H9 (cell line): ENCODE measurements at regions not wholly inside any gene's neighbourhood (a gene's known extent, or its start where the extent isn't known, plus 50 kb on each side); places are given as distances from the start of the nearest gene placed in this dataset.

Experiments
- DNase-seq: peaks from one replicate; pipeline ENCODE4 v3.0.0-alpha.2; 2017
- H2AFZ ChIP-seq: one replicate; pipeline ENCODE4 v1.6.1; 2013; ENCODE audit warnings: mild to moderate bottlenecking, low read length, control low read depth, moderate library complexity
- H2AK5ac ChIP-seq: 2 replicates; pipeline ENCODE4 v1.6.1; 2013; ENCODE audit warnings: low read length, control low read depth, mixed read lengths; ENCODE audit not compliant: insufficient read length
- H2BK120ac ChIP-seq: one replicate; pipeline ENCODE4 v1.6.1; 2013; ENCODE audit warnings: low read depth, mild to moderate bottlenecking, low read length, control low read depth, inconsistent platforms; ENCODE audit not compliant: poor library complexity, severe bottlenecking
- H2BK12ac ChIP-seq: 2 replicates; pipeline ENCODE4 v1.6.1; 2013; ENCODE audit warnings: low read length, control low read depth, mixed read lengths, low read depth; ENCODE audit not compliant: insufficient read length
- H2BK15ac ChIP-seq: 2 replicates; pipeline ENCODE4 v1.6.1; 2013; ENCODE audit warnings: low read depth, low read length, control low read depth
- H2BK20ac ChIP-seq: one replicate; pipeline ENCODE4 v1.6.1; 2013; ENCODE audit warnings: low read depth, mild to moderate bottlenecking, low read length, control low read depth, inconsistent platforms; ENCODE audit not compliant: poor library complexity, severe bottlenecking
- H2BK5ac ChIP-seq: 2 replicates; pipeline ENCODE4 v1.6.1; 2013; ENCODE audit warnings: low read length, control low read depth, mixed read lengths; ENCODE audit not compliant: insufficient read length
- H3K14ac ChIP-seq: 2 replicates; pipeline ENCODE4 v1.6.1; 2013; ENCODE audit warnings: low read length, control low read depth; ENCODE audit not compliant: insufficient read depth
- H3K18ac ChIP-seq: 2 replicates; pipeline ENCODE4 v1.6.1; 2013; ENCODE audit warnings: low read depth, mild to moderate bottlenecking, mixed read lengths, low read length, control low read depth; ENCODE audit not compliant: insufficient read length
- H3K23ac ChIP-seq: 2 replicates; pipeline ENCODE4 v1.6.1; 2013; ENCODE audit warnings: low read length, control low read depth, mixed read lengths, low read depth; ENCODE audit not compliant: insufficient read length
- H3K23me2 ChIP-seq: 2 replicates; pipeline ENCODE4 v1.6.1; 2013; ENCODE audit warnings: low read depth, mild to moderate bottlenecking, mixed read lengths, low read length, control low read depth; ENCODE audit not compliant: insufficient read length, poor library complexity, severe bottlenecking
- H3K27ac ChIP-seq: 2 replicates; pipeline ENCODE4 v1.5.1; 2013; ENCODE audit warnings: low read length, control low read depth, mixed read lengths, low read depth; ENCODE audit not compliant: insufficient read length
- H3K27me3 ChIP-seq: 2 replicates; pipeline ENCODE4 v1.6.1; 2013; ENCODE audit warnings: low read length, control low read depth, inconsistent platforms; ENCODE audit not compliant: insufficient read depth
- H3K4ac ChIP-seq: 2 replicates; pipeline ENCODE4 v1.6.1; 2013; ENCODE audit warnings: low read depth, mild to moderate bottlenecking, control low read depth, inconsistent platforms, low read length, moderate library complexity
- H3K4me1 ChIP-seq: 2 replicates; pipeline ENCODE4 v1.6.1; 2013; ENCODE audit warnings: low read length, control low read depth, inconsistent platforms; ENCODE audit not compliant: insufficient read depth
- H3K4me2 ChIP-seq: 2 replicates; pipeline ENCODE4 v1.6.1; 2013; ENCODE audit warnings: low read length, control low read depth, mixed read lengths; ENCODE audit not compliant: insufficient read length, insufficient read depth
- H3K56ac ChIP-seq: 2 replicates; pipeline ENCODE4 v1.6.1; 2013; ENCODE audit warnings: low read depth, mild to moderate bottlenecking, mixed read lengths, low read length, control low read depth; ENCODE audit not compliant: insufficient read length
- H3K79me1 ChIP-seq: 2 replicates; pipeline ENCODE4 v1.6.1; 2013; ENCODE audit warnings: low read depth, mild to moderate bottlenecking, moderate library complexity, low read length, control low read depth, inconsistent platforms; ENCODE audit not compliant: insufficient read depth, poor library complexity, severe bottlenecking
- H3K79me2 ChIP-seq: 2 replicates; pipeline ENCODE4 v1.6.1; 2013; ENCODE audit warnings: low read length, control low read depth, inconsistent platforms; ENCODE audit not compliant: insufficient read depth
- H3K9ac ChIP-seq: 2 replicates; pipeline ENCODE4 v1.6.1; 2013; ENCODE audit warnings: low read length, control low read depth, mixed read lengths; ENCODE audit not compliant: insufficient read length; ENCODE audit errors: extremely low read depth
- H3K9me3 ChIP-seq: one replicate; pipeline ENCODE4 v1.6.1; 2013; ENCODE audit warnings: low read depth, low read length, inconsistent platforms; ENCODE audit not compliant: control insufficient read depth
- H3T11ph ChIP-seq: one replicate; pipeline ENCODE4 v1.6.1; 2013; ENCODE audit warnings: mild to moderate bottlenecking, low read length, control low read depth, inconsistent platforms
- H4K20me1 ChIP-seq: one replicate; pipeline ENCODE4 v1.6.1; 2013; ENCODE audit not compliant: control insufficient read depth, insufficient read length, insufficient read depth
- H4K5ac ChIP-seq: 2 replicates; pipeline ENCODE4 v1.6.1; 2013; ENCODE audit warnings: low read depth, mild to moderate bottlenecking, mixed read lengths, low read length, control low read depth; ENCODE audit not compliant: insufficient read length
- H4K8ac ChIP-seq: replicated peaks from 2 replicates; pipeline ENCODE4 v1.6.1; 2013; ENCODE audit warnings: low read length, control low read depth, mixed read lengths, low read depth; ENCODE audit not compliant: insufficient read length
- H4K91ac ChIP-seq: 2 replicates; pipeline ENCODE4 v1.6.1; 2013; ENCODE audit warnings: low read depth, mild to moderate bottlenecking, moderate library complexity, mixed read lengths, low read length, control low read depth; ENCODE audit not compliant: insufficient read length
- H3K27ac Mint-ChIP-seq, 3 experiments: 2 replicates in 2 of 3; 3 replicates in 1 of 3; pipeline ENCODE4 v1.8.0; 2020 to 2021; ENCODE audit warnings: mixed read lengths in 3 of 3, mild to moderate bottlenecking in 1 of 3, moderate library complexity in 1 of 3
- H3K27me3 Mint-ChIP-seq: 2 replicates; pipeline ENCODE4 v1.8.0; 2021; ENCODE audit warnings: low read depth, mild to moderate bottlenecking, moderate library complexity, mixed read lengths
- H3K36me3 Mint-ChIP-seq, 3 experiments: 2 replicates in 2 of 3; 3 replicates in 1 of 3; pipeline ENCODE4 v1.8.0; 2020 to 2021; ENCODE audit warnings: low read depth in 3 of 3, mixed read lengths in 3 of 3; ENCODE audit not compliant: insufficient read depth in 1 of 3
- H3K4me1 Mint-ChIP-seq, 2 experiments: 2 replicates each; pipeline ENCODE4 v1.8.0; 2020; ENCODE audit warnings: mixed read lengths in 2 of 2
- H3K4me3 Mint-ChIP-seq, 2 experiments: 2 replicates in 1 of 2; 3 replicates in 1 of 2; pipeline ENCODE4 v1.8.0; 2020 to 2021; ENCODE audit warnings: mild to moderate bottlenecking in 2 of 2, mixed read lengths in 2 of 2, moderate library complexity in 1 of 2
- H3K9me3 Mint-ChIP-seq, 2 experiments: 2 replicates in 1 of 2; 3 replicates in 1 of 2; pipeline ENCODE4 v1.8.0; 2020; ENCODE audit warnings: mild to moderate bottlenecking in 2 of 2, mixed read lengths in 2 of 2, moderate library complexity in 1 of 2
- CTCF ChIP-seq: fragments of 200-600 bp; sonication (generic); conservative IDR thresholded peaks from 3 replicates; pipeline ENCODE4 v1.8.0; 2021; ENCODE audit warnings: antibody characterized with exemption, mild to moderate bottlenecking
- WGBS: extraction: QIAGEN DNeasy Blood & Tissue Kit; methylation state at CpG from one replicate; pipeline ENCODE4 v1.1.7; 2013; ENCODE audit warnings: missing lambda C conversion rate, low lambda C conversion rate, mixed read lengths; ENCODE audit not compliant: insufficient read length; ENCODE audit errors: extremely low coverage; 5-methylcytosine and 5-hydroxymethylcytosine counted together

- no peak overlapping the region for H3T11ph ChIP-seq
- H3K56ac ChIP-seq: no peak overlapping the region
- no peak overlapping the region for H3K9ac ChIP-seq
- Mint-ChIP-seq H3K9me3 (peaks cover 0 to 2% of the 10 kb centered on the region in 2 experiments; a peak in 3 of 5 replicates), H3K4me3 (no peak overlapping the region), H3K27ac (no peak overlapping the region), H3K4me1 (peaks cover 0 to 8% of the 10 kb centered on the region in 2 experiments; a peak in 2 of 4 replicates), H3K36me3 (peaks cover 9 to 21% (median 12%) of the 10 kb centered on the region in 3 experiments; a peak in 6 of 7 replicates), H3K27me3 (no peaks in the 10 kb centered on the region)
- H4K8ac ChIP-seq: no peak overlapping the region
- no peak overlapping the region for H3K14ac ChIP-seq
- H3K4me1 ChIP-seq: no peaks in the 10 kb centered on the region
- H3K9me3 ChIP-seq: no peaks in the 10 kb centered on the region
- no peak overlapping the region for H2BK5ac ChIP-seq
- H3K27ac ChIP-seq: no peak overlapping the region
- H2AK5ac ChIP-seq: no peak overlapping the region
- H3K79me2 ChIP-seq: no peaks in the 10 kb centered on the region
- H3K4ac ChIP-seq: no peak overlapping the region
- H3K4me2 ChIP-seq: no peak overlapping the region
- H3K27me3 ChIP-seq: no peaks in the 10 kb centered on the region
- H2BK20ac ChIP-seq: no peak overlapping the region
- no peak overlapping the region for H3K18ac ChIP-seq
- H3K23me2 ChIP-seq: no peaks in the 10 kb centered on the region
- no peak overlapping the region for H4K5ac ChIP-seq
- H3K79me1 ChIP-seq: no peaks in the 10 kb centered on the region
- H4K91ac ChIP-seq: no peak overlapping the region
- no peak overlapping the region for H2BK12ac ChIP-seq
- H2AFZ ChIP-seq: no peak overlapping the region
- H3K23ac ChIP-seq: no peak overlapping the region
- H2BK15ac ChIP-seq: no peak overlapping the region
- DNase-seq: no peak
- H4K20me1 ChIP-seq: no peaks in the 10 kb centered on the region
- TF ChIP-seq CTCF: no peak
- no CpG with 5 or more reads among the region's 2 CpGs for WGBS
- no peak overlapping the region for H2BK120ac ChIP-seq
Measured at GRCh38 chr2:186113284-186113683, 372.8 kb upstream of the ZC3H15 start.
